Activated gamma-delta T cell treated with Interleukin-2 at 50 U/mL for 16 hours (primary cell): ENCODE measurements at regions not wholly inside any gene's neighbourhood (a gene's known extent, or its start where the extent isn't known, plus 50 kb on each side); places are given as distances from the start of the nearest gene placed in this dataset.
"Not testable (repeated sequence)": the region's sequence is repeated elsewhere in the genome, so short reads cannot be mapped to it uniquely, and the experiment has no call there.

Experiments
- DNase-seq: peaks from one replicate; pipeline ENCODE4 v3.0.0-alpha.2; 2020

GRCh38 chr12:127014079-127014478, 1252.9 kb upstream of the TMEM132C start:
- no peak for DNase-seq

- no peak for DNase-seq
These were observed 1242.2 kb upstream of the TMEM132C start for GRCh38 chr12:127024791-127025190.

- DNase-seq = no peak
These were observed 1241.4 kb upstream of the TMEM132C start for GRCh38 chr12:127025545-127025944.

GRCh38 chr12:127035011-127035879, 1231.7 kb upstream of the TMEM132C start:
- DNase-seq = no peak

GRCh38 chr12:127038152-127038551, 1228.8 kb upstream of the TMEM132C start:
- no peak for DNase-seq

- no peak for DNase-seq
These were observed 1228.2 kb upstream of the TMEM132C start for GRCh38 chr12:127038761-127039160.

GRCh38 chr12:127041985-127042625, 1224.9 kb upstream of the TMEM132C start:
- no peak for DNase-seq

- no peak for DNase-seq
These were observed 1223.2 kb upstream of the TMEM132C start for GRCh38 chr12:127043731-127044130.

GRCh38 chr12:127044836-127045235, 1222.1 kb upstream of the TMEM132C start:
- DNase-seq = no peak

GRCh38 chr12:127046467-127046866, 1220.5 kb upstream of the TMEM132C start:
- DNase-seq = no peak

- DNase-seq = no peak
These were observed 1218.9 kb upstream of the TMEM132C start for GRCh38 chr12:127048057-127048456.

- not testable (repeated sequence) for DNase-seq
These were observed 1218.4 kb upstream of the TMEM132C start for GRCh38 chr12:127048525-127048924.

GRCh38 chr12:127051139-127051538, 1215.8 kb upstream of the TMEM132C start:
- DNase-seq = no peak

GRCh38 chr12:127052511-127053232, 1214.3 kb upstream of the TMEM132C start:
- no peak for DNase-seq

- no peak for DNase-seq
These were observed 1212.4 kb upstream of the TMEM132C start for GRCh38 chr12:127054531-127054930.

- DNase-seq = no peak
These were observed 1206.6 kb upstream of the TMEM132C start for GRCh38 chr12:127060310-127060847.

GRCh38 chr12:127060933-127061332, 1206.0 kb upstream of the TMEM132C start:
- no peak for DNase-seq

GRCh38 chr12:127063339-127064072, 1203.5 kb upstream of the TMEM132C start:
- no peak for DNase-seq

- DNase-seq = no peak
These were observed 1202.8 kb upstream of the TMEM132C start for GRCh38 chr12:127064207-127064606.

GRCh38 chr12:127065595-127065994, 1201.4 kb upstream of the TMEM132C start:
- DNase-seq = no peak

GRCh38 chr12:127070515-127071157, 1196.3 kb upstream of the TMEM132C start:
- no peak for DNase-seq

- no peak for DNase-seq
These were observed 1192.8 kb upstream of the TMEM132C start for GRCh38 chr12:127074161-127074560.
